Fibroblast of lung (primary cell): ENCODE measurements at regions not wholly inside any gene's neighbourhood (a gene's known extent, or its start where the extent isn't known, plus 50 kb on each side); places are given as distances from the start of the nearest gene placed in this dataset.

Experiments used
- CTCF ChIP-seq, 2 donors: IDR thresholded peaks in 1 of 2; conservative IDR thresholded peaks in 1 of 2; 1 replicate in 1 of 2; 2 replicates in 1 of 2; pipeline ENCODE4 v1.5.1; 2011 to 2012; ENCODE audit warnings: low read length in 2 of 2, control low read depth in 1 of 2, inconsistent platforms in 1 of 2, low read depth in 1 of 2, mild to moderate bottlenecking in 1 of 2
- EZH2 ChIP-seq: IDR thresholded peaks from 2 replicates; pipeline ENCODE4 v1.5.1; 2012; ENCODE audit warnings: low read length, control low read depth, mild to moderate bottlenecking; ENCODE audit errors: missing control alignments

- TF ChIP-seq EZH2 (no peak), CTCF (conservative IDR thresholded peaks at IDR 0.05 in 1 of 2, IDR thresholded peaks at IDR 0.05 in 1 of 2; ENCODE audit: low read depth in 1 of 2, low read length in 2 of 2) (no peak)
These were observed 357.2 kb upstream of the FAM241A start for GRCh38 chr4:111788099-111788498.
